Motor neuron (in vitro differentiated cells): ENCODE measurements at regions not wholly inside any gene's neighbourhood (a gene's known extent, or its start where the extent isn't known, plus 50 kb on each side); places are given as distances from the start of the nearest gene placed in this dataset.
"Not testable (repeated sequence)": the region's sequence is repeated elsewhere in the genome, so short reads cannot be mapped to it uniquely, and the experiment has no call there.

ENCODE experiments used
- ATAC-seq, 8 experiments: fragments of 200-7000 bp; cut with Tn5 transposase; replicated peaks in 6 of 8; 2 replicates each; pipeline ENCODE4 v1.8.0; 2021; ENCODE audit warnings: mild to moderate bottlenecking in 8 of 8, moderate library complexity in 8 of 8
- H3K27ac ChIP-seq, 2 donors: fragments of 250-450 bp; sonication (Bioruptor Pico); 2 replicates each; pipeline ENCODE4 v1.9.0; 2021; ENCODE audit warnings: antibody characterized with exemption in 2 of 2, mild to moderate bottlenecking in 2 of 2, moderate library complexity in 1 of 2
- H3K4me1 ChIP-seq, 2 donors: fragments of 250-450 bp; sonication (Bioruptor Pico); replicated peaks in 1 of 2; 2 replicates each; pipeline ENCODE4 v1.6.1; 2021; ENCODE audit warnings: antibody characterized with exemption in 2 of 2, mild to moderate bottlenecking in 2 of 2, moderate library complexity in 1 of 2
- H3K4me3 ChIP-seq, 5 donors: fragments of 250-450 bp; sonication (Bioruptor Pico); 2 replicates each; pipeline ENCODE4 v1.9.0; 2021; ENCODE audit warnings: antibody characterized with exemption in 5 of 5, mild to moderate bottlenecking in 5 of 5, moderate library complexity in 4 of 5
- WGBS, 10 experiments: fragments of 450-650 bp; shearing (Covaris generic); methylation state at CpG; one replicate each; pipeline ENCODE4 v1.0.0; 2022; 5-methylcytosine and 5-hydroxymethylcytosine counted together
- in situ Hi-C, 9 experiments: fragments of 400-800 bp; cut with MboI; loops; one replicate each; pipeline ENCODE4 v1.15.0; 2021; ENCODE audit warnings: low sequenced_read_pairs in 9 of 9, low pct_unique_long_range_greater_than_20kb in 2 of 9; ENCODE audit not compliant: unreplicated experiment in 9 of 9

DNA sequence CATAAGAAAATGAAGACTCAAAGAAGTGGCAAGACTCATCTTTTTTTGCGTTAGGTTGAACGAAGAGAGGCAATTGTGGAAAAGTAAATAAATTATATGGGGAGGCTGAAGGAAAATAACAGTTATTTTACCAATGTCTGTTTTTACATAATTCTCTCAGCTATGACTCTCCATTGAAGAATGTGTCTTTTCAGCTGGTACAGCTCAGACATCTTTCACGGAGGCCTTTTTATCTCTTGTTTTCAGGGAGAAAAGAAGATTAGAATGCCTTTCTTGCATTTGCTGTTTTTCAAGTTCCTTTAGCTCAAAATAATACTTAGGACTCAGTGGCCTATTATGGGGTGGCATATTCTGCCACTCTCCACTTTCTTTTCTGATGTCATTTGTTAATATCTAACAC lies 153.0 kb downstream of the ADAM29 start:
- no peak overlapping the region for H3K27ac ChIP-seq
- no peaks in the 10 kb centered on the region for H3K4me1 ChIP-seq
- ATAC-seq, result no peak
- 0 to 34% (median 19%) methylated on average over 2 to 3 of the region's 3 CpGs; no CpG with 5 or more reads in 1 of the 10 experiments for WGBS, 10 experiments
- in situ Hi-C loops, result no loop called here
- H3K4me3 ChIP-seq, result no peak overlapping the region

DNA sequence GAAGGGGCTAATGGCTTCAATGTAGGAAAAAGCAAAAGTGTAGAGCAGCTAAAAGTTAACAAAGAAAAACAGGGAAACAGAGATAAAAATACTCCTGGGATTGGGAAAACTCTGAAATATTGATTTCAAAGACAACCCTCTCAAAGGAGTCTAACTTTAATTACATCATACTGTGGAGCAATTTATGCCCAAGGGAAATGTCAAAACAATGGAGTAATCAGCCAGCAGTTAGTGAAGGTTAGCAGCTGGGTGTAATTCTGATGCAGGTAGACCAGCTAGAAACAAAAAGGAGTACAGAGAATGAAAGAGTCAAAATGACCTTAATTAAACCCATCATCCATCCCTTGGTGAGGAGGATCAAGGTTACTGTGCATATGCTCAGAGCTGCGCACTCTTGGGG lies 169.0 kb downstream of the ADAM29 start:
- Histone ChIP-seq H3K4me3 (no peak overlapping the region), H3K4me1 (no peaks in the 10 kb centered on the region), H3K27ac (no peak overlapping the region)
- 0 to 100% (median 83%) methylated on average over 1 of the region's 1 CpG; no CpG with 5 or more reads in 2 of the 10 experiments for WGBS, 10 experiments
- in situ Hi-C loops, result no loop called here
- ATAC-seq, result no peak

DNA sequence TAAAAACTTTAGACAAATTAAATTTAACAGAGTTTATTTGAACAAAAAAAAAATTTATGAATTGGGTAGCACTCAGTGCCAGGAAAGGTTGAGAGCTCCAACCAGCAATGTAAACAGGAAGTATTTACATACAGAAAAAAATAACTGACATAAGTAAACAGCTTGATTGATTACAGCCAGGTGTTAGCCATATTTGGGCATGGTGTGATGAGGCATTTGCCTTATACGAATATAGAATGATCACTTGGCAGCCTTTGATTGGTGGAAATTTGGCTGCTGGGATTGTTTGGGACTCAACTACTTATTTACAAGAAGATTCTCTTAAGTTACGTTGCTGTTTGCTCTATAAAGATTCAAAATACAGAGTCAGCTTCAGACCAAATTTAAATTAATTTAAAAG lies 172.0 kb downstream of the ADAM29 start:
- WGBS, 10 experiments, result 0 to 83% (median 76%) methylated on average over 1 to 2 of the region's 2 CpGs; no CpG with 5 or more reads in 2 of the 10 experiments
- no peak for ATAC-seq

DNA sequence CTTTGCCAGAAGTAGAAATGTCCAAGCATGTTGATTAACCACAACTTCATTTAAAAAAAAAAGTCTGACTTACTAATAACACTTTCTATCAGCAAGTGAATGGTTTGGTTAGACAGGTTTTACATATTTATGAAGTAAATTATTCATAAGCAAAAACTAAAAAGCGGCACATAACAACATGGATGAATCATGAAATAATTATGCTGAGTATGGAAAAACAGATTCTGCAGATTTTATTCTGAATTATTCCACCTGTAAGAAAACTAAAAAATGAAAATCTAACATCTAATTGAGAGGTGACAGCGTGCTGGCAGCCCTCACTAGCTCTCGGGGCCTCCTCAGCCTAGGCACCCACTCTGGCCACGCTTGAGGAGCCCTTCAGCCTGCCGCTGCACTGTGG lies 173.5 kb downstream of the ADAM29 start:
- in situ Hi-C loops, result no loop called here
- H3K4me1 ChIP-seq, result no peaks in the 10 kb centered on the region
- ATAC-seq, result peak in 1 of 8 experiments; percentile 26
- H3K27ac ChIP-seq, result no peak overlapping the region
- WGBS, 10 experiments, result 0 to 100% (median 74%) methylated on average over 1 to 3 of the region's 5 CpGs; no CpG with 5 or more reads in 1 of the 10 experiments
- H3K4me3 ChIP-seq, result no peak overlapping the region

More for the DNA sequence above, 172.0 kb downstream of the ADAM29 start:
- Histone ChIP-seq H3K4me1 (no peaks in the 10 kb centered on the region), H3K27ac (no peak overlapping the region), H3K4me3 (no peak overlapping the region)
- in situ Hi-C loops, result no loop called here

DNA sequence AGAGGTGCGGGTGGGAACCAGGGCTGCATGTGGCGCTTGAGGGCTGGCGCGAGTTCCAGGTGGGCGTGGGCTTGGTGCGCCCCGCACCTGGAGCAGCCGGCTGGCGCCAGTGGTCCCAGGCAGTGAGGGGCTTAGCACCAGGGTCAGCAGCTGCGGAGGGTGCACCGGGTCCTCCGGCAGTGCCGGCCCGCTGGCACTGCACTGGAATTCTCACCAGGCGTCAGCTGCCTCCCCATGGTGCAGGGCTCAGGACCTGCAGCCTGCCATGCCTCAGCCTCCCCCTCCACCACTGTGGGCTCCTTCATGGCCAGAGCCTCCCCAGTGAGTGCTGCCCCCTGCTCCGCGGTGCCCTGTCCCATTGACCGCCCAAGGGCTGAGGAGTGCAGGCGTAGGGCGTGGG lies 174.0 kb downstream of the ADAM29 start:
- ATAC-seq, result no peak
- no peak overlapping the region for H3K27ac ChIP-seq
- WGBS, 10 experiments, result 80 to 87% methylated on average over 1 to 3 of the region's 20 CpGs; no CpG with 5 or more reads in 8 of the 10 experiments
- in situ Hi-C loops, result no loop called here
- no peak overlapping the region for H3K4me3 ChIP-seq
- no peaks in the 10 kb centered on the region for H3K4me1 ChIP-seq

DNA sequence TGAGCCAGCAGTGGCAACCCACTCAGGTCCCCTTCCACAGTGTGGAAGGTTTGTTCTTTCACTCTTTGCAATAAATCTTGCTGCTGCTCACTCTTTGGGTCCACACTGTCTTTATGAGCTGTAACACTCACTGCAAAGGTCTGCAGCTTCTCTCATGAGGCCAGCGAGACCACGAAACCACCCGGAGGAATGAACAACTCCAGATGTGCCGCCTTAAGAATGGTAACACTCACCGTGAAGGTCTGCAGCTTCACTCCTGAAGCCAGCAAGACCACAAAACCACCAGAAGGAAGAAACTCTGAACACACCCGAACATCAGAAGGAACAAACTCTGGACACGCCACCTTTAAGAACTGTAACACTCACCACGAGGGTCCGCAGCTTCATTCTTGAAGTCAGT lies 174.9 kb downstream of the ADAM29 start:
- in situ Hi-C loops, H3K4me3 ChIP-seq, H3K27ac ChIP-seq, H3K4me1 ChIP-seq, ATAC-seq: not testable (repeated sequence)
- 14 to 100% (median 91%) methylated on average over 2 to 9 of the region's 9 CpGs; no CpG with 5 or more reads in 3 of the 10 experiments for WGBS, 10 experiments

DNA sequence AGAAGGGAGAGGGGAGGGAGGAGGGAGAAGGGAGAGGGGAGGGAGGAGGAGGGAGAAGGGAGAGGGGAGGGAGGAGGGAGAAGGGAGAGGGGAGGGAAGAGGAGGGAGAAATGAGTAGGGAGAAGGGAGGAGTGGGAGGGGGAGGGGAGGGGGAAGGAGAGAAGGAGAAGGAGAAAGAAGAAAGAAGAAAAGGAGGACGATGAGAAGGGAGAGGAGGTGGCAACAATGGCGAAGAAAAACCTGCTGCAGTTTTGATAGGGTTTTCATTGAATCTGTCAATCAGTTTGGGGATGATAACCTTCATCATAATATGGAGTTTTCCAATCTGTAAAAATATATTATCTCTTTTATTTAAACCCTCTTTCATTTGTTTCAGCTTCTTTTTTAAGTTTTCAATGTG lies 185.2 kb downstream of the ADAM29 start:
- no peaks in the 10 kb centered on the region for H3K4me1 ChIP-seq
- ATAC-seq, result no peak
- WGBS, 10 experiments, result 0 to 100% (median 60%) methylated on average over 1 to 2 of the region's 2 CpGs; no CpG with 5 or more reads in 5 of the 10 experiments

DNA sequence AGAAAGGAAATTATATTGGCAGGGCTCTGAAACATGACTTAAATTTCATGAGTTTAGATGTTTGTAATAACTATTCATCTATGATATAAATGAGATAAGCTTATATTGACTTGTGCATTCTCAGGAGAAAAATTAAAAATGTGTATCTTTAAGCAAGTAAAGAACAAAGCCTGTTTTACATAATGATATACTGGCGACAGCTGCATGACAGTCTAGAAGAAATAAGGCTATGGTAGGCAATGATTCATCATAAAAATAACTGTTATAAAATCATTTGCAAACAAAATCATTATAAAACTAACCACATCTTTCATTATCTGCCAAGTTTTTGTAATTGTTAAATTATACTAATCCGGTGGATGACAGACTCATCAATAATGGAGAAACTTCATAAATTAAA lies 188.1 kb downstream of the ADAM29 start:
- WGBS, 10 experiments, result 0 to 95% (median 81%) methylated on average over 1 to 2 of the region's 2 CpGs
- Histone ChIP-seq H3K4me1 (no peaks in the 10 kb centered on the region), H3K4me3 (no peak overlapping the region), H3K27ac (no peak overlapping the region)
- ATAC-seq, result peak in 1 of 8 experiments; percentile 61
- in situ Hi-C loops, result no loop called here

More for the DNA sequence above, 185.2 kb downstream of the ADAM29 start:
- H3K27ac ChIP-seq, result no peak overlapping the region
- H3K4me3 ChIP-seq, result no peak overlapping the region
- in situ Hi-C loops, result no loop called here

DNA sequence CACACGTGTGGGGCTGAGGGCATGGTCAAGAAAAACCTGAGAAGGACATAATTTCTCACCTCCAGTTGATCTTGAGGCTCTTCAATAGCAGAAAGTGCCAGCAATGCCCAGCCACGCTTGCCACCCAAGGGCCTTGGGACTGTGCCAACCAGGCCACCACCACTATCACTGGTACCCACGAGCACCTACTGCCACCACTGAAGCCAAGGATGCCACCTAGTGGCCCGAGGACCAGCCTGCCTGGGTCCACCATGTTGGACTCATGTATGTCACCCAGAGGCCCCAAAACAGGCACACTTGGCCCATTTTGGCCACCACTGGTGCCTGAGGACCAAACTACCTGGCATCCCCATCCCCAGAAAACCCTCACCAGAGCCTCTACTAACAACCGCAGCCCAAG lies 191.8 kb downstream of the ADAM29 start:
- WGBS, 10 experiments, result 24 to 83% (median 64%) methylated on average over 1 to 3 of the region's 5 CpGs; no CpG with 5 or more reads in 2 of the 10 experiments
- no peak overlapping the region for H3K27ac ChIP-seq
- in situ Hi-C loops, result no loop called here
- ATAC-seq, result no peak
- no peak overlapping the region for H3K4me3 ChIP-seq
- H3K4me1 ChIP-seq, result no peaks in the 10 kb centered on the region

DNA sequence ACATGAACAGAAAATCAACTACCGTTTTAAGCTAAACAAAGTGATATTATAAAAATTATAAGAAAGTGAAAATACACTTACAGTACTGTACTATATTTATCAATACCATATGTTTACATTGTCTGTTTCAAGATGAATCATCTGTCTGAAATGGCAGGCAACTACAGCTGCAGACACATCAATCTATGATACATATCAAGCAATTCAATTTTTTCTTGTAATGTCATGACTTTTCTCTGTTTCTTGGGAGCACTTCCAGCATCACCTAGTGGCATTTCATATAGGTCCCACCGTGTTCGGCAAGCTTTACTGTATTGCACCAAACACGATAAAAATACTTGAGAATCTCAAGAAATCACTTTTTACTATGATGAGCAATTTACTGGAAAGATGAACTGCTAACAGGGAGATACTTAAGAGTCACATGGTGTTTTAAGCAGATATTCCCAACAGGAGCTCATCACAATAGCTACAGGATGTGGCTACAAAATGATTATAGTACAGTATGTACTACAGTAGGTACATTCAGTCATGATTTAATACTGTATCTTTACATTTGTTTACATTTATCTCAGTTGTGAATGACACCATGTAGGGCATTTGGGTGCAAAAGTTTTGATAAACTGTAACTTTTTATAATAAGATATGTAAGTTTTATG lies 207.4 kb downstream of the ADAM29 start:
- in situ Hi-C loops, result no loop called here
- WGBS, 10 experiments, result 0 to 94% (median 76%) methylated on average over 1 to 4 of the region's 4 CpGs; no CpG with 5 or more reads in 2 of the 10 experiments
- Histone ChIP-seq H3K27ac (no peak overlapping the region), H3K4me1 (peaks cover 0 to 5% of the 10 kb centered on the region in 2 donors), H3K4me3 (no peak overlapping the region)
- no peak for ATAC-seq

DNA sequence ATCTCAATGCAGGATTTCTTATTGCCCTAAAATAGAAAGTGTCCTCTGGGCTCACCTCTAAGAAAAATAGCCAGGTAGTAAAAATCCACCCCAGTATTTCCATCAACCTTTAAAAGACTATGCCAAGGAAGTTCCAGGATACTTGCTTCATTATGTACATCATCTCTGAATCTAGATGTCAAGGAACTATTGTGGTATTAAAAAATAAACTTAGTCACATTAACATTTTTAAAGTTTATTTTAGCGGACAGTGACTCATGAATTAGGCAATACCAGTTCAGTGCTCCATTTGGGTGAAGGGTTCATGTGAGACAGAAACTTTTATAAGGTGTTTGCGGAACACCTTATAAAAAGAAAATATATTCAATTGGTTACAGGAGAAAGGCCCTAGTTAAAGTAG lies 209.2 kb downstream of the ADAM29 start:
- Histone ChIP-seq H3K4me3 (no peak overlapping the region), H3K27ac (no peak overlapping the region), H3K4me1 (peaks cover 0 to 5% of the 10 kb centered on the region in 2 donors)
- 17 to 100% (median 73%) methylated on average over 1 to 2 of the region's 2 CpGs; no CpG with 5 or more reads in 2 of the 10 experiments for WGBS, 10 experiments
- in situ Hi-C loops, result no loop called here
- ATAC-seq, result no peak

DNA sequence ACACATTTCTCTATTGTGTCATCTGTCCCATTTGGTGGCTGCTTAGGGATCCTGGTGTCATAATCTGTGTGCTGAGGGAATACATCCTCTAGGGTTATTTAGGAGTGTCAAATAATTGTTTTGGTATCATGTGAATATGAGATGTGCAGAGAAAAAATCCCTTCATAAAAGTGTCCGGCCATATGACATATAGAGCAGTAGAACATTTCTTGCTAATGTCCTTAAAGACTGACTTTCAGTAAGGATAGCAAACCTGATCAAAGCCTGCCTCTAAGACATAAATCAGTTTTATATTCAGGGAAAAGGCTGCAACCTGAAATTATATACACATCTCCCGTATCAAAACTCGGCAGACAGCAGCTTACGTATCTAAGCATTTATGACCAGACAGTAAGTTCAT lies 211.6 kb downstream of the ADAM29 start:
- H3K4me3 ChIP-seq, result no peak overlapping the region
- 28 to 100% (median 64%) methylated on average over 1 to 4 of the region's 4 CpGs; no CpG with 5 or more reads in 2 of the 10 experiments for WGBS, 10 experiments
- in situ Hi-C loops, result no loop called here
- peaks cover 0 to 5% of the 10 kb centered on the region in 2 donors for H3K4me1 ChIP-seq
- no peak overlapping the region for H3K27ac ChIP-seq
- peak in 5 of 8 experiments; percentile 27 to 97 (median 72) for ATAC-seq

DNA sequence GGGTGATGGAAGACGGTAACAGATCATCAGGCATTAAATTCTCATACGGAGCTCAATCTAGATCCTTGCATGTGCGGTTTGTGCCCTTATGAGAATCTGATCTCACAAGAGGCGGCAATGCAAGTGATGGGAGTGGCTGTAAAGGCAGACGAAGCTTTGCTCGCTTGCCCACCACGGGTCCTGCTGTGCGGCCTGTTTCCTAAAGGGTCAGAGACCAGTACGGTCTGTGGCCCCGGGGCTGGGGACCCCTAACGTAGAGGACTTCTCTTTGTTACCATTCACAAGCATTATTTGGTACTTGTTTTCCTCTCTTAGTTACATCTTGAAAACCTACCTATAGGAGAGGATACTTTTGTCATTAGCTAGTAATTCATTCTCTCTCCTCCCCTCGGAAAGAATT lies 221.0 kb downstream of the ADAM29 start:
- in situ Hi-C loops, result no loop called here
- Histone ChIP-seq H3K27ac (no peak overlapping the region), H3K4me3 (no peak overlapping the region), H3K4me1 (no peaks in the 10 kb centered on the region)
- WGBS, 10 experiments, result 40 to 100% (median 87%) methylated on average over 1 to 11 of the region's 12 CpGs; no CpG with 5 or more reads in 1 of the 10 experiments
- no peak for ATAC-seq

DNA sequence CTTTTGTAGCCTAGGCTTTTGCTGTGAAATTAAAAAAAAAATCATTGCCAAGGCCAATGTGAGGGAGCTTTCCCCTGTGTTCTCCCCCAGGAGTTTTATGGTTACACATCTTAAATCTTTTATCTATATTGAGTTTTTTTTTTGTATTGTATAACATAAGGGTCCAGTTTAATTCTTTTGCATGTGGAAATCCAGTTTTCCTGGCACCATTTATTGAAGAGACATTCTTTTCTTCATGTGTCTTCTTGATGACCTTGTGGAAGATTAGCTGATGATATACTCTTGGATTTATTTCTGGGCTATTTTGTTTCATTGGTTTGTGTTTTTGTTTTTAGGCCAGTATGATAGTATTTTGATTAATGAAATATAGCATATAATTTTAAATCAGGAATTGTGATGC lies 225.0 kb downstream of the ADAM29 start:
- ATAC-seq, result no peak
- Histone ChIP-seq H3K4me1 (no peaks in the 10 kb centered on the region), H3K27ac (no peak overlapping the region), H3K4me3 (no peak overlapping the region)
- in situ Hi-C loops, result no loop called here
